Ovary (tissue), 3 donors: ENCODE measurements at regions not wholly inside any gene's neighbourhood (a gene's known extent, or its start where the extent isn't known, plus 50 kb on each side); places are given as distances from the start of the nearest gene placed in this dataset.

Source experiments
- POLR2A ChIP-seq: fragments of 450-650 bp; IDR thresholded peaks from one replicate; pipeline ENCODE4 v1.6.1; 2017; ENCODE audit warnings: antibody characterized with exemption, mild to moderate bottlenecking, moderate library complexity
- TF ChIP-seq, protein P1 (sequence below), 3 donors: fragments of 450-650 bp in 2 of 3; fragments of 200-600 bp in 1 of 3; IDR thresholded peaks; one replicate each; pipeline versions ENCODE4 v1.5.1 to v1.8.0; 2016 to 2022; ENCODE audit warnings: antibody characterized with exemption in 3 of 3, mild to moderate bottlenecking in 1 of 3
- donor health status: DM: no; HTN: no; CAD: no.

GRCh38 chr19:34580408-34580807 is 96.6 kb downstream of the SCGB2B2 start:
- TF ChIP-seq, protein P1, sequence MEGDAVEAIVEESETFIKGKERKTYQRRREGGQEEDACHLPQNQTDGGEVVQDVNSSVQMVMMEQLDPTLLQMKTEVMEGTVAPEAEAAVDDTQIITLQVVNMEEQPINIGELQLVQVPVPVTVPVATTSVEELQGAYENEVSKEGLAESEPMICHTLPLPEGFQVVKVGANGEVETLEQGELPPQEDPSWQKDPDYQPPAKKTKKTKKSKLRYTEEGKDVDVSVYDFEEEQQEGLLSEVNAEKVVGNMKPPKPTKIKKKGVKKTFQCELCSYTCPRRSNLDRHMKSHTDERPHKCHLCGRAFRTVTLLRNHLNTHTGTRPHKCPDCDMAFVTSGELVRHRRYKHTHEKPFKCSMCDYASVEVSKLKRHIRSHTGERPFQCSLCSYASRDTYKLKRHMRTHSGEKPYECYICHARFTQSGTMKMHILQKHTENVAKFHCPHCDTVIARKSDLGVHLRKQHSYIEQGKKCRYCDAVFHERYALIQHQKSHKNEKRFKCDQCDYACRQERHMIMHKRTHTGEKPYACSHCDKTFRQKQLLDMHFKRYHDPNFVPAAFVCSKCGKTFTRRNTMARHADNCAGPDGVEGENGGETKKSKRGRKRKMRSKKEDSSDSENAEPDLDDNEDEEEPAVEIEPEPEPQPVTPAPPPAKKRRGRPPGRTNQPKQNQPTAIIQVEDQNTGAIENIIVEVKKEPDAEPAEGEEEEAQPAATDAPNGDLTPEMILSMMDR (IDR thresholded peaks at IDR 0.05), result no peak
- no peak for TF ChIP-seq POLR2A
